HG03354 (cell line): ENCODE measurements at regions not wholly inside any gene's neighbourhood (a gene's known extent, or its start where the extent isn't known, plus 50 kb on each side); places are given as distances from the start of the nearest gene placed in this dataset.
"Not testable (repeated sequence)": the region's sequence is repeated elsewhere in the genome, so short reads cannot be mapped to it uniquely, and the experiment has no call there.

Experiments
- ATAC-seq: cut with Tn5 transposase; IDR thresholded peaks from one replicate; pipeline ENCODE4 v1.9.1; 2021; ENCODE audit warnings: mild to moderate bottlenecking; ENCODE audit not compliant: unreplicated experiment, poor library complexity, severe bottlenecking

DNA sequence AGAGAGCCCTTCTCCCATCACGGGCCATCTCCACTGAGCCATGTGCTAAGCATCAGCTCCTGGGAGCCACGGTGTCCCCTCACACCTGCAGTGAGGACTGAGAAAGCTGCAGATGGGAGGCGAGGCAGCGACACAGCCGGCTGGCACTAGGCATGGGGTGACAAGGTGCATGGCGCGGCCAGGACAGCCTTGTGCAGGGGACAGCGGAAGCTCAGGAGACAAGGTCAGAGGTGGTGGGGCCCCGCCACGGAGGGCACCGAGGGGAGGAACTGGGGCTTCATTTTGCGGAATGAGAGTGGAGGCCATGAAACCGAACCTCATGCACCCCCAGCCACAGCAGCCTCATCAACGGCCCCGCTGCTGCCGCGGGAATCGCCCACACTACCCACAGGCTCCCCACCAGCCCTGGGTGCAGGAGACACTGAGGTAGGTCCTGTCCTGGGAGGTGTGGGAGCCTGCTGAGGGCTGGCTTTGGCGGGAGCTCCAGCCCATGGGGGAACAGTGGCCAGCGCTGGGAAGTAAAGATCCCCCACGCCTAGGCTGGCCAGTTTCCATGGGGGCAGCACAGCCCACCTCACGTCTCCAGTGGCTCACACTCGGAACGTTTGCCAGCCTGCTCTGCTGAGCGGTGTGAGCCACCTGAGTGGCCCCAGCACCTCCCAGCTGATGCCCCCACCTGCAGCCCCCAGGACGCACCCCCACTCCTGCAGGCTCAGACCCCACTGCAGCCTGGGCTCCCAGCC, 71.2 kb upstream of the INSIG1 start:
- no peak for ATAC-seq

DNA sequence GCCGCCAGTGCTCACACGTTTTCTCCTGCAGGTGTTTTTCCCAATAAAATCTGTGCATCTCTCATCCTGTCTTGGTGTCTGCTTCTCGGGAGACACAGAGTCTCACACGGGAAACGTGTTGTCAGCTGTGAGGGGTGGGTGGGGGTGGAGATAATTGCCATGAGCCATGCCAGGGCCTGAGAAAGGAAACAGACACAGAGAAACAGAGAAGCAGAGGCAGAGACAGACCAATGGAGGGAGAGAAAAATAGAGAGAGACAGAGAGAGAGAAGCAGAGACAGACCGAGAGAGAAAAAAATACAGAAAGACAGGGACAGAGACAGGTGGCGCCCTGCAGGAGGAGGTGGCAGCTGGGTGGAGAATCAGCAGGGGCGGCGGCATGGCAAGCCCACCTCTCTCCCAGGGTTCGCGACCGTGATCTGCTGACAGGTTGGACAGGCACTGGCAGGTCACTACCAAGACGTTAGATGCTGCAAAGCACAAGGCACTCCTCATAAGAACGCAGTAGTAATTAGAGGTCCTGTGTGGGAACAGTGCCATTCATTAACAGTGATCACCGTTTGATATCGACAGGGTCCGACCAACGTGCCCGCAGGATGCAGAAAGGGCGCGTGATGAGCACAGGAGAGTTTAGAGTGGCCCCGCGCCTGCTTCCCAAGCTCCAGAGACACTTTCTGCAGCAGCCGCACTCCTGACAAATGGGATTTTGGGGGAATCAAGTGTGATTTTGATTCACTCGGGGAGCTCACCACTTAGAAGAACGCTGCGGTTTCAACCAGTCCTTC, 70.5 kb upstream of the INSIG1 start:
- ATAC-seq, result no peak

DNA sequence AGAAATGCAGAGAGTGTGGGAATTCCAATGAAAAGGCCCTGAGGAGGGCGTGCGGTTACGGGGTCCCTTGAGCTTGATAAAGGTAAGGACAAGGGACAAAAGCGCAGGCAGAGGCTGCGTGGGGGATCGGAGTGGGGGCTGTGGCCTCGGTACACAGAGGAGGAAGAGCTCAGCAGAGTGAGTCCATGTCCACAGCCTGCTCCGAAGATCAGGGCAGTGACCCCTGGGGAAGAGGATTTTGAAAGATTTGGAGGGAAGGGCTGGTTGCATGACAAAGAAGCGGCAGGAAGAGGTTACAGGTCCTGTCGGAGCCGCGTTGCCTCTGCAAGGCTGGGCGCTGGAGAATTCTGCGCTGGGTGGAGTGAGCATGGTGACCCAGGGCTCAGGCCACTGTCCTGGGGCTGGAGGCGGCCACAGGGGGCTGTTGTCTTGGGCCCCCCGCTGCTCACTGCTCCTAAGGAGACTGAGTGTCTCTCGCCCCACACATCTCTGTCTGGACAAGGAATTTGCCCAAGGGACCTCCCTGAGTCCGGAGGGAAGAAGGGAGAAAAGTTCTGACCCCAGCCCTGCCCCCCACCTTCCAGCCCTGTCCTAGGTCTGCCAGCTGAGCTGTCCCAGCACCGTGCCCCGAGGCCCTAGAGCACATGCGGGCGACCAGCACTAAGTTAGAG, 69.8 kb upstream of the INSIG1 start:
- no peak for ATAC-seq

DNA sequence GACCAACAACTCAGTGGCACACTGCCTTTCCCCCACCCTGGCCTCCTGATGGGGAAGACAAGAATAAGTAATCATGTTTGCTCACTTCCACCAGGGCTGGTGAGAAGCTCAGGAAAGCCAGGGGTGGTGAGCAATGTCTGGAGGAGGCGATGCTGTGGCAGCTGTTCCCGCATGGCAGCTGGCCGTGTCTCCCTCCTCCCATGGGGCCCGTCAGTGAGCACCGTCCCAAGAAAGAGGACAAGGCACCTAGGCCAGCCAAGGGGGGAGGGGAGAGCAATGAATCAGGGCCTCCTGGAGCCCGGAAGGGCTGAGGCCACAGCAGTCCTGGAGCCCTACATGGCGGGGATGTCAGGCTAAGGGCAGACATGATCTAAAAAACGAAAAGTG, 69.2 kb upstream of the INSIG1 start:
- no peak for ATAC-seq

DNA sequence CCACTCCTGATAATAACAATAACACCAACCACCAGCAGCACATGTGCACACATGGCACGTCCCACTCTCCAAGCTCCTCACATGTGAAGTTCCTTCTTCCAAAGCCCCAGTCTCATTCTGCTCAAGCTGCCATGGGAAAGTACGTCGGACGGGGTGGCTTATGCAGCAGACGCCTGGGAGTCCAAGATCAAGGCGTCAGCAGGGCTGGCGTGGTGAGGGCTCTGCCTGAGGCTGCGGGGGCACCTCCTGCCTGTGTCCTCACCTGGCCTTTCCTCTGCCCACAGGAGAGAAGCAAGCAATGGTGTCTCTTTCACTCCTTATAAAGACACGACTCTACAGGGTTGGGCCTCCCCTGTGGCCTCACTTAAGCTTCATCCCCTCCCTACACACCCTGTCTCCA, 68.8 kb upstream of the INSIG1 start:
- no peak for ATAC-seq

DNA sequence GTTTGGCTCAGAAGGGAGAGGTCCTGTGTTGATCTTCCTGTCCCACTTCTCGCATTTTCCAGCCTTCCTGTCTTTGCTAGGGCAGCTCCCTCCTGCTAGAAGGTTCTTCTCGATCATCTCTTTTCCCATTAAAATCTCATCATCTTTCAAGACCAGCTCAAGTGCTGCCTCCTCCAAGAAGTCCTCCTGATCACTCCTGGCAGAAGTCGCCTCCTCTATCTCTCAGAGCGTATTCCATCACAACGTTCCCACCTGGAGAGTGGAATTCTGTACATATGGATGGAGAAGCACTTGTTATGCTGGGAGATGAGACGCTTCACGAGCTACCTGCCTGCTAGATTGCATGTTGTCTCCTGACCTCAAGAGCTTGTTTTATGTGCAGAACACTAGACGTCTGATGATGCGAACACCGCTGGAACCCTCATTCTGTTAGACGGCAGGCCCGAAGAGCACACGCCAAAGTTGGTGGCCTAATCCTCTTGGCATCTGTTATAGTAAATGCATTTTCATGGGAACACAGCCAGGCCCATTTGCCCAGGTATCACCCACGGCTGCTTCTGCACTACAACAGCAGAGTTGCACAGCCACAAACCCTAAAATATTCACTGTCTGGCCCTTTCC, 68.0 kb upstream of the INSIG1 start:
- no peak for ATAC-seq

DNA sequence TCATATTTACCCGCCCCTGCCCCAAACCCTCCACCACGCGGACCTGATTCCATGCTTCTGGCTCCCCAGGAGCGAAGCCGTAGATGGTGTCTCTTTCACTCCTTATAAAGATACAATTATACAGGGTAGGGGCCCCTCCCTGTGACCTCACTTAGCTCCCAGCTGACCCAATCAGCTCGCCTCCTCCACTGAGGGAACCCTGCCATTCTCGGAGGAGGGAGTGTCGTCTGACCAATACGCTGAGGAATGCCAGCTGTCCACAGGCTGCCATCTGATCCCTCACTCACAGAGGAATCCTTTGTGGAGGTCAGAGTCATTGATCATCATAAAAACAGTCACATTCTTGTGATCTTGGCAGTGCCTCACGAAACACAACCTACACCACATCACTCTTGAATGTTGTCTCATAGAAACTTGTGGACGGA, 67.5 kb upstream of the INSIG1 start:
- no peak for ATAC-seq

DNA sequence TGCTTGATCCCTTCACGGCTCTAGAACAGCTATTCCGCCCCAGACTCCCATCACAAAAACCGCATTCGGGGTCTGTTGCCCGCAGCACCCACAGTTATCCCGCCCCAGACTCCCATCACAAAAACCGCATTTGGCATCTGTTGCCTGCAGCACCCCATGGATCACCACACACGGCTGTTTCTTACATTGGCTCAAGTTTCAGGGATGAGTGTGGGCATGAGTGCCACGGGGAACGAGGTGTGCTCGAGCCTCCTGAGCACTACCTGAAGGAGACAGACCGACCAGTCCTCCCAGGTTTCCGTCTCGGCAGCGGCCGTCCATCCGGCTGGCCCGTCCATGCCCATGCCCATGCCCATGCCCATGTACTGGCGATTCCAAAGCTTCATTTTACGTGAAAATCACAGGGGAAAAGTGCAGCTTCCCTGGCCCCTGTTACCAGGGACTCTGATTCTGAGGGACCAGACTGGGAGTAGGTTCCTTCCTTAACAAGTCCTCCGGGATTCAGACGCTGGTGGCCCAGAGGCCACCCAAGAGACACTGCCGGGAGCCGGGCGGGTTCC, 66.4 kb upstream of the INSIG1 start:
- ATAC-seq, result no peak

DNA sequence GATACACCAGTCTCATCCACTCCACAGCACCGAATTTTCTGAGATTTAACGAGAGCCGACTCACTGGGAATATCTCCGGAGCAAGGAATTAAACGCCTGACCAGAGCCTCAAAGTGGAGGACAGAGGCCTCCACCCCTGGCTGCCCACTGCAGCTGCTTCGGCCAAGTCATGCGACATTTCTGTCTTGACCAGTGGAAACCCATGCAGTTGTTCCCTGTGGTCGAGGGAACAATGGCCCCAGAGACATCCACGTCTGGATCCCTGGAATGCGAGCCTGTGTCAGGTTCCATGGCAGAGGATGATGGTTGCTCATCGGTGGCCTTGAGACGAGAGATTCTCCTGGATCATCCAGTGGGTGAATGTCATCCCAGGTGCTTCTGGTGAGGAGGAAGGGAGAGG, 65.7 kb upstream of the INSIG1 start:
- ATAC-seq, result no peak

DNA sequence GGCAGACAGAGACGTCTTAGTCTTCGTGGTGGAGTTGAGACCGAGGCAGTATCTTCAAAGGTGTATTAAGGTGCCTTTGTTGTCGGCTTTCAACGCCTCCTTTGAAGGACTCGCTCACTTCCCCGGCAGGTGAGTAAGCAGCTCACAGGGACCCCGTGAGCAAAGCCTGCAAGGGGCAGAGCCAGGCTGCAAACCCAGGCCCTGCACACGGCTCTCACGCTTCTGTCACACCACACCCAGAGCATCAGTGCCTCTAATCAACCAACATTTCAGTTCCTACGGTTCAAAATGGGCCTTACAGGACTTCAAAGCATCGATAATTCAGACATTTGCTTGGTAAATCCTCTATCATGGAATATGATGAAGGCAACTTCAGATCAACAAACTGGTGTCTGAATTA, 64.8 kb upstream of the INSIG1 start:
- ATAC-seq, result no peak

DNA sequence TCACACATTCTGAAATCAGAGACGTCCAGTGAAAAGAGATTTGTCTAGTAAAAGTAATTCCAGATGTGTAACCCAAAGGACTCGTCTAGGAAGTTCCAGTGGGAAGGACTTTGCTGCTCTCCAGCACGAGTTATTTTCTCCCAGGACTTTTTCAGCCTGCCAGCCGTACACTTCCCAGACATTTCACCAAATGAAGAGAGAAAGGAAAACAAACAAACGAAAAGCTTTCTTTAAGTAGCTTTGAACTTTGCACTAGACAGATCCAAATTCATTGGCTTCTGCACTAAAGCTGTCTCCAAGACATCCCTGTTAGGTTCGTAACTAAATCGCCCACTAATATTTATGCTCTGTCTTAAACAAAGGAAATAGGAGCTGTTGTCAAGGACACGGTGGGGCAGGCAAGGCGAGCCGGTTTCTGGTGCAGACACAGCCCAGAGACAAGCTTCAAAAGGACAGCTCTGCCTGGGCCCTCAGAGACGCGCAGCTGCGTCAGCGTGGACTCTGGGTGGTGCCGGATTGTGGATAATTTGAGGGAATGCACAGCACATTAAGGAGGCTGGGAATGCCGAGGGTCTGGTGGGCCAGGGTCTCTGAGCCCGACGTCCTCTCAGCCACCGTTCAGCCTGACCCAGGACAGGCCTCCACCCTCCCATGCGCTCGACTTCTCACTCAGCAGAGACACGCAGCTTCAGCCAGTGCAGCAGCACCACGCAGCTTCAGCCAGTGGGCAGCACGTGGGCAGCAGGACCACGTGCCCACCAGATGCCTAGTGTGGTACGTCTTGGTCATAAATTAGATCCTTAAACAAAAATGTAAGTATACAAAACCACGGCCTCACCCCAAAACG, 64.1 kb upstream of the INSIG1 start:
- no peak for ATAC-seq

DNA sequence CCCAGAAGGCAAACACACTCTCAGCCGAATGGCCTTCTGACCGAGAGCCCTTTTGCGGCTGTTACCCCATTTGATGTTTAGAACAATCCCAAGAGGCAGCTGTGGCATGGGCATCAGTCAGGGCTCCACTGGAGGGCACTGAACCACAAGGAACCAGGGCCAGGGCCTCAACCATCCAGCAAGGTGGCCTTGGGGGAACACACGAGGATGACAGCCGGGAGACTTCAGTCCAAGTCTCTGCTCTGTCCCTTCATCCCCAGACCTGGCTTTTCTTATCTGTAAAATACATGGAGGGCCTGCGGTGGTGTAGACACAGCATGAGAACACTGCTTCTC, 63.6 kb upstream of the INSIG1 start:
- ATAC-seq, result no peak

DNA sequence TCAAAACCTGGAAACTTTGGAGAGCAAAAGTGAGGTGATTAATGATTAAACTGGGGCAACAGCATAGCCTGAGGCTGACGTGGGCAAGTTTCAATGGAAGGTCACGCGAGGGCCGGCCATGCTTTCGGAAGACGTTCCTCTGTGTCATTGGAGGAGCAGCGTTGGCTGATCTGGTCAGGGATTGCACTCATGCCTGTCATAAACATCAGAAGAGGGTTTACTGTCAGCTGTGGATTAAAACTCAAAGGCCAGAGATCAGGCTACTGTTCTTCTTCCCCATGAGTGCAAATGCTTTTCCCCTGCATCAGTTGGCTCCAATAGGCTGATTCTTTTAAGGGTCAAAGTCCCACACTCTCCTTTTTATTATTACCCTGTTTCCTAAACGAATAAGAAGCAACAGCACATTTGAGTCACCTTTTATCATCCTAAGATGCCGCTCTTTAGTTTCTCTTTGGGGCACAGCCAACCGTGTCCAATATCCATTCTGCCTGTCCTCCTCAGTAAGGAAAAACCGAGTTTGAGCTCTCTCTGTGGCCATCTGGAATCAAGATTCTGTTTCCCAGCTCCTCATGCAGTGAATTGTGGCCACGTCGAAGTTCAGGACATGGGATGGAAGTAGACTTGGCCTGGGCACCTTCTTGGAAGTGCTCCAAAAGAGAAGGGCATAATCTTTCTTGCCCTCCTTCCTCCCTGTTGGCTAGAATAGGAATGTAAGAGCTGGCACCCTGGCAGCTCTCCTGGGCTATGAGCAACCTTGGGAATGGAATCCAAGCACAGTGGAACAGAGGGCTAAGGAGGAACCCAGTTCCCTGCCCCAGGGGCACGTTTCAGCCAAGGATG, 62.5 kb upstream of the INSIG1 start:
- no peak for ATAC-seq

DNA sequence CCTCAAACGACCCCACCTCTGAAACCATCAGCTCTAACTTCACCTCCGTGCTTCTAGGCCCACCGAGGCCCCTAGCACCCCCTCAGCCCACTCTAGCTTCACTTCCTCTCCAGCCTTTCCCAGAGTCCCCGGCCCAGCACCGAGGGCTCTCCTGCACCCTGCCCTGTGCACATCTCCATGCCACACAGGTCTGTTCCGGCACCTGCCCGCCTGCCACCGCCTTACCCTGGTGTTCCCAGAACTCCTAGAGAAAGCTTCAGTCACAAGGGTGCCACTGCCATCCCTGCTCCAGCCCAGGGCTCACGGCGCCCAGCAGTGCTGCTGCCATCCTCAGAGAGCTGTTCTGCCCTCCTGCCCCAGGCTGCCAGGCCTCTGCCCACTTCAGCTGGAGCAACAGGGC, 61.3 kb upstream of the INSIG1 start:
- no peak for ATAC-seq

DNA sequence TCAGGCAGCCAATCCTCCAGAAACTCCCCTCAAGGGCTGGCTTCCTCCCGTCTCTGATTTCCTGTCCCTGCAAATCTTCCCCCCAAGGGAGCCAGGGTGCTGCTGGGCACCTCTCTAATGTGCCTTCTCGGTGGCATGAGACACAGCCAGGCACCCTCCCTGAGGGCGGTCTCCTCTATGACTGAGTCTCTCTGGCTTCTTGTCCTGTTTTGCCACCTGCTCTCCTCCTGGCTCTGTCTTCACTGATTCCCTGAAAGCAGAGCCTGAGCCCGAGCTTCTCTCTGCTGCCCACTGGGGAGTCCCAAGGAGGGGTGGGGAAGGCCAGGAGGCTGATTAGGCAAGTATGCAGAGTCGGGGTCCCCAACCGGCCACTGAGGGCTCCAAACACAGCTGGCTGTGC, 60.4 kb upstream of the INSIG1 start:
- no peak for ATAC-seq

DNA sequence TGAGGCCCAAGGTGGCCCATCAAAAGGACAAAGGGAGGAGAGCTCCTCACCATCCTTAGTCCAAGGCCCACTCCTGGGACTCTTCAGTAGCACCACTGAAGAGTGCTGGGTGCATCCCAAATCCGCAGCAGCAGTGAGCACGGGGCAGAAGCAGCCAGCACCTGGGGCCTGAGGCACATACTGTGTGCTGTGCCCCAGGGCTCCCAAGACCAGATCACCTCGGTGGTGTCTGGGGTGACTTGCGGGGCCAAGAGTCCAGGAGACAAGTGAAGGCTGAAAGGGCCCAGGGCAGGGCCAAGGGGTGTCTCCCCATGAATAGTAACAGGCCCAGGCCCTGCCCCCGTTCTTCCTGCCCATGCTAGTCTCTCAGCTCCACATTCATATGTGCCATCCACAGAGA, 59.9 kb upstream of the INSIG1 start:
- ATAC-seq, result no peak

DNA sequence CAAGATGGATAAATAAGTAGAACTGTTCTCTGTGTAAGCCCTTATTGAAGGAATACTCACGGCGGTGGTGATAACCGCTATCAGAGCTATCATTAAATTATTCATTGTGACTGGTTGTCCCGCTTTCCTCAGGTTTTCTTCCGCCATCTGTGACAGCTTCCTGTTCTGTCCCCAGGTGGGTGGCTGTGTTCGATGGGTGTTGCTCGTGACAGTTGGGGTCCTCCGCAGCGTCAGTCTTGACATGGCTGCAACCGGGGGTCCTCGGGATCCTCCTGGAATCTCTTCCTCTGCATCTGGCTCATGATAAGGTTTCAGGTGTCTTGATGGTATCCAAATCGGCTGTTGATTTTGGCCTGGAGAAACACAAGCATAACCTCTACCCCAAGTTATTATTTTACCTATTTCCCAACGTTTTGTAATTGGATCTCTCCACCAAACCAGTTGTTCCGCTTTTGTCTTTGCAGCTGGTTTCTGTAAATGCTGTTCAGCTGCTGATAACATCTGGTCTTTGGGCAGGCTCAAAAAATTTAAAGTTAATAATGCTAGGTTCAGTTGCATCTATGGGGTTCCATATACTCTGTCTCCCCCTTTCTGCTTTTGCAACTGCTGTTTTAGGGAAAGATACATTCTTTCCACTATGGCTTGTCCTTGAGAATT, 58.1 kb upstream of the INSIG1 start:
- not testable (repeated sequence) for ATAC-seq

DNA sequence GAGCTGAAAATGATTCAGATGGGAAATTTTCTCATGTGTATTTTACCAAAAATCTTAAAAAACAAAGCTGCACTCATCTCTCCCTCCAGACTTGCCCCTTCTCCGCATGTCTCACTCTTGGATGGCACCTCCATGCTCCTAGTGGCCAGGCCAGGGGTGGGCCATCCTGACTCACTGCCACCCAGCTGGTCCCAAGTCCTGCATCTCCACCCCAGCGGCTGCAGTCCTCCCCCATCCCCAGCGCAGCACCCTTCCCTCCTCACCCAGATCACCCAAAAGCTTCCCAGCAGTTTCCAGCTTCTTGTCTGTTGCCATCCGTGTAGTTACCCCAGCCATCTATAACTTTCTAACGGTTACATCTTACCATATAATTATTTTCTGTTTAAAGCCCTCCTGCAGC, 53.0 kb upstream of the INSIG1 start:
- ATAC-seq, result no peak
